Stimulated activated CD8-positive, alpha-beta memory T cell treated with anti-CD3 and anti-CD28 coated beads, Interleukin-15, amount 100 ng/mL, for 1 hour (primary cell): ENCODE measurements at regions not wholly inside any gene's neighbourhood (a gene's known extent, or its start where the extent isn't known, plus 50 kb on each side); places are given as distances from the start of the nearest gene placed in this dataset.

ENCODE experiments used
- DNase-seq: peaks from one replicate; pipeline ENCODE4 v3.0.0-alpha.2; 2020; ENCODE audit warnings: low read depth

DNA sequence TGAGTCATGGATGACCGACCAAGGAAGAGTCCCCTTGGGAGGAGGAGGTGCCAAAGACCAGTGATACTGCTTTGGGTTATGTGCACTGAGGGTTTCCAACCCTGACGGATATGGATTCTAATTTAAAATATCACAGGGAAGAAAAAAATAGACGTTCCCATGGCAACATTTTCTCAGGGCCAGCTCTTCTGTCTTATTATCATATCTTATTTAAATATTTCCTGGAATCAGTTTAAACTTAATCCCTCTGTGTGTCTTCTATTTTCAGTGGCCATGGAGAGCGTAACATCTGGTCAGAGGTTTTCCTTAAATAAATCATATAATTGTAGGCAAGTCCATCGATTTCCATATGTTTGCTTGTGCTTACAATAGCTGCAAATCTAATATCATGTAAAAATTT lies 205.4 kb upstream of the FMN2 start:
- DNase-seq: no peak

DNA sequence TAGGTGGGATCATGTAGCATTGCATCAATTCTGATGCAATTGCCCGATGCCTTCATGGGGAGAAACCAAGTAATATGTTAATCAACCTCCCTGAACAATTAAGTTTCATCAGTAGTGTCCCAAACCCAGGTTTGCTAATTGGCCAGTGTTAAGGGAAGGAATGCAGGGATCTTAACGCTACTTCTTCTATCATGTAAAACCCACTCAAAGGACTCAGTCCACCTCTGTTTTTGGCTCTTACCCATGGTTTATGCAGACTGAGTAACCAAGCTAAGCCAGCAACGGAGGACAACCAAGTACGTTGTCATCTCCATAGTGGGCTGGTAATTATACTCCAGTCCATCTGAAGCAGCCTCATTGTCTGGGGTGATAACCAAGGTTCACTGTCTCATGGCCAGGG lies 203.0 kb upstream of the FMN2 start:
- no peak for DNase-seq

DNA sequence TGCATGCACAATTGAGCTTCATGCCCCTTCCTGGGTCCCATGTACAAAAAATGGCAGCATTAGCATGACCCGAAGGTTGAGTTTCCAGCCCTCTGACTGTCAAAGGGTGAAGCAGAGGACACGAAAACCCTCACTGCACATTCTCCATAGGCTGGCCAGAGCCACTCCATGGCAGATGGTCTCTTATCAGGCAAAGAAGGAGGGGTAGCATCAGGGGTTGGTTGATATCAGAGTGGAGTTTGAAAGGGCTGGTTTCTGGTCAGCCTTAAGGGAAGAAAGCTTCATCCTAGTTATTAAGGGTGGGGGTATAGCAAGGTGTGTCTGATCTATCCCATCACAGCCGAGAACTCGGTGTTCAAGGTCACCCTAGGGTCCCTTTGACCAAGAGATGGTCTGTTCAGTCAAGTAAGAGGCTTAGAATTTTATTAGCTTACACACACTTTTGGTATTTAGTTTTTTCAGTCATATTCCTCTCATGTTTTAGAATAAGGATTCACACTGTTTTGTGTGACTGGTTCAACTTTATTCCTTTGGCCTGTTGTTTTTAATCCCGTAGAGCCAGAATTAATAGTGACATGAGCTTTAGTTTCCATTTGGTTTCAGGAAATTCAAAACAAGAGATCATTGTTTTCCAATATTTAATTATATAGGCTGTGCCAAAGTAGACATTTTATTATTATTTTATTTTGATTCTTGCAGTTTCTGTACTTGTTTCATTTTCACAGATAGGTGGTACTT lies 199.9 kb upstream of the FMN2 start:
- DNase-seq: no peak

DNA sequence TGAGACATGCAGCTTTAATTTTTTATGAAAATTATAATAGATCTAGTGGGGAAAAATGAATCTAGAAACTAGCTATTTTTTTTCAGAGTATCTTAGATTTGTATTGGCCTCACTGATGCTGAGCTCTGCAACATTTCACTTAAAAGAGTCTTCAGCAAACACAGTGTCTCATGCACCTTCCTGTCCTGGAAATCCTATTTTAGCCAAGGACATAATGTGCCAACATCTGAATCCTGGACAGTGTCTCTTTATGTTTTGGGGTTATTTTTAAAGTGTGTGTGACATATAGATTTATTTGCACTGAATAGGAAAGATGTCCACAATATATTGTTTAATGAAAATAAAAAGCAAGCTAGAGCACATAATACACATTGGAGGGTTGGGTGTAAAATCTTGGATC lies 199.1 kb upstream of the FMN2 start:
- no peak for DNase-seq

DNA sequence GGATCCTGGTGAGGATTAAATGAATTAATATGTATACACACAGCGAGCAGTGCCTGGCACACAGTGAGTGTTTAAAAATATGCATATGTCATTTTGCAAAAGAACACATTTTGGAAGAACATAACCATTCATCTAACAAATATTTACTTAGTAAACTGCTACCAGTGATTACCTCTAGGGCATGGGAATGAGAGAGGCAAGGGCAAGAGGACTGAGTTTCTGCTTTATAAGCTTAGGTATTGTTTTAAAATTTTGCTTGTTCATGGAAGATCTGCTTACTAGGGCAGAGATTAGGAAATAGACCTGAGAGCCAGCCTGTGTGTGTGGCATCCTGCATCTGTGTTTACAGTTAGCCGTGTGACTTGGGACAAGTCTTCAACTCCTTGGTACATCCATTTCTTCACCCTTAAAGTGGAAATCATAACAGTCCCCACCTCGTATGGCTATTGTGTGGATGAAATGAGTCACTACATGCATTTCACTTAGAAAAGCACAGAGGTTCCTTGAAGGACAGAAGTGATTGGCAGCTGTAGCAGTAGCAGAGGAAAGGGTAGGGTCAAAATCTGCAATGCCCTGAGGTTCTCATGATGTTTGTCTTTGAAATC lies 198.5 kb upstream of the FMN2 start:
- no peak for DNase-seq

DNA sequence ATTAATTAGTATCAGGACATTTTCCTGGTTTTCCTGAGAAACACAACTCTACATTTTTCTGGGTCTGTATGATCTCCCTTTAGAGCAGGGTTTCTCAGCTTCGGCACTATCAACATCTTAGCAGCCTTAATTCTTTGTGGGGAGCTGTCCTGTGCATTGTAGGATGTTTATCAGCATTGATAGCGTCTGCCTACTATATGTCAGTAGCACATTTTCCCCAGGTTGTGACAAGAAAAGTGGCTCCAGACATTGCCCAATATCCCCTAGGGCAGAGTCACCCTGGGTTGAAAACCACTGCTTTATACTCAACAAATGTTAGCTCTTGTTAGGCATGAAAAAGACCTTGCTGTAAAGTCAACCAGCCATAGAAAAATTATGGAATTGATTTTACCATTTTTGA lies 195.1 kb upstream of the FMN2 start:
- DNase-seq: no peak

DNA sequence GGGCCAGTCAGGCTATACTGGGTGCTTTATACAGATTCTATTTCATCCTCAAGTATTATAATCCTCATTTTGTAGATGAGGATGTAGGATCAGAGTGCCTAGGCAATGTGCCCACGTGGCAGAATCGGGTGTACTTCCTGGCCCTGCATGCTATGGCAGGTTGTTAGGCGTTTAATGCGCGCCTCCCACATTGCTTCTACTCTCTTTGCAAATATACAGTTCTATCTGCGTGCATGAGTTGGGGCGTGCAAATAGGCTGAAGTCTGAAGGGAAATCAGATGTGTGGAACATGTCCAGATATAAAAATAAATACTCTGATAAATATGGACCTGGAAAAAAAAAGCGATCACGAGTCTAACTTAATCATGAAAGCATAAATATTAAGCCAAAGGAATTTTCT lies 194.7 kb upstream of the FMN2 start:
- no peak for DNase-seq

DNA sequence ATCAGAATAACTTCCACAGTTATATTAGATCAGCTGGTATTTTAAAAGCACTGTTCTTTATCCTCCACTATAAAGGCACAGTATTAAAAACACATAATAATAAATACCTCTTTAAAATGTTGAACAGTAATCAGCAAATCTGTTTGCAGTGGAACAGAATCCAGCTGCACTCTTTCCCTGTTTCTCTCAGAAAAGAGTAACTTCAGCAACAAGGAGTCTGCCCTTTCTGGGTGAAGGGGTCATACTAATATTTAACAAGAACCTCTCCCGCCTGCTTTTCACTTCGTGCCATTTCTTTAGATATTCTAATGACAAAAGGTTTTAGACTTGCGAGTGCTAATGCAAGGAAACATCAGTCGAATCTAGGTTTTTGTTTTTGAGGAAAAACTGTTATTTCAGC lies 194.2 kb upstream of the FMN2 start:
- no peak for DNase-seq

DNA sequence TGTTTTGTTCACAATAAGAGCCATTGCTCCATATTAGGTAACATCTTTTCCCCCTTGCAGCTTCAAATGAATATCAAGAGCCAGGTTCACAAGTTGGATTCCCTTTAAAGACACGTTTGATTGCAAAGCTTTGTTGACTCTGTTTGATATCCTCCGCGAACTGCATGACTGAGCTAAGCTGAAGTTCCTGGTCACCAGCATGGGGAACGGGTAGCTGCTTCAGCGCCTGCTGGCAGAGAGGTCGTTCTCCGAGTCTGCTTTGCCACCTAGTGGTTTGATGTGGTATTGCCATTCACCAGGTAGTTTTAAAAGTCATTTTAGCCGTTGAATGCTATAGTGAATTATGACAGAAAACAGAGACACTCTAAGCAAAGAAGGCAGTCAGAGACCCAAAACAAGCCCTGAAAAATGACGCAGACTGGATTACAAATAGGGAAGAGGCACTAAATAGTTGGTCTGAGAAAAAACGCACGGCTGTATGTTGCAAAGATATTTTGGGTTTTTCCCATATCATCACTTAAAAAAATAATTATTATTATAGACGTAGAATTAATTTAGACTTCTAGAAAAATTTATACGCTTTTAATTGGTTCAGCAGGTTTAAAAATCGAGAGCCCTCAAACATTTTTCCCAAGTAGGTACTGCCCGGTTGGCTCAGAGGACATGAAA lies 193.5 kb upstream of the FMN2 start:
- peak; percentile 52 for DNase-seq

DNA sequence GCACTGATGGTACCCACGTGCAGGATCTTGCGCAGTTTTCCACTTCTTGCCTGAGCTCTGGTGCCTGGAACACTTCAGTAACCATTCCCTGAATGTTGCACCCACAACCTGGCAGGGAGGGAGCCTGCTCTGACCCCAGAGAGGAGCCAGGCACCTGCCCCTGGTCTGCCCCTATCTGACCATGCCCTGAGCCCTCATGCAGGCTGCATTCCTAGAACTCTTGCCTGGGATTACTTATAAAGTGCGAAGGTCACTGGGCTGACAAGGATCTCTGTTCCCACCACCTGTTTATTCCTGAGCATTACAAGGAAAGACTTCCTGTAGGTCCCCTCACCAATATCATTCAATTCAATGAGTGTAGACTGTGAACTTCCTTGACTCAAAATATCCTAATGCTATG lies 191.9 kb upstream of the FMN2 start:
- no peak for DNase-seq

DNA sequence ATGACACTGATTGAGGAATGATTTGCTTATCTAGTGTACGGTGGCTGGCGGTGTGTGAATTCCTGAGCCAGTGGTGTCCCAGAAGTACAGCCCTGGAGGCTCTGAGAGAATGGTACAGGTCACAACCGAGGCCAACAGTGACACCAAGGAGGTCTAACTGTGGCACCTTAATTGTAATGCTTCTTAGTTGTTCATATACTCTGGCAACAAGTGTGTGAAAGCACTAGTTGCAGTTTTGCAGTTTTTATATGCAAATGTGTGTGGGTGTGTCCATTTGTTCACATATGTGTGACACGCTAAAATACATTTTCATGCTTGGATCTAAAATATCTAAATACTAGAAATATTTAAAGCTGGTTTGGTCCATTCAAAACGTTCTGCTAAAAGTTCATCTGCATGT lies 185.3 kb upstream of the FMN2 start:
- DNase-seq: no peak

DNA sequence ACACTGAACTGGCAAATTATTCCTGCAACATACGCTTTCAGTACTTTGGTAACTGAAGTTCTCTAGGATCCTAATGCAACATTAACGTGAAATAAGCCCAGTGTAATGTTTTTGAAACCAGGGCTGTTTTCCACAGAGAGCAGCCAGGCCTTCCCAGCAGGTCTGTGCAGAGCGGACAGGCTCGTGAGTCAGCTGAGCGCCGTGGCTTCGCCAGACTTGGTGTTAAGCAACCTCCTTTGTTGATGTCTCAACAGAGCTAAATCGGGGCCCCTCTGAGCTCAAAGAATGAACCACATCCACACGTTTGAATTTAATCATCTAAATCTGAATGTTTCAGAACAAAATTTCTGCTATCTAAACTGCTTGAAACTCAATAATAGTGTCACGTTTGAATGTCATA lies 181.8 kb upstream of the FMN2 start:
- no peak for DNase-seq

DNA sequence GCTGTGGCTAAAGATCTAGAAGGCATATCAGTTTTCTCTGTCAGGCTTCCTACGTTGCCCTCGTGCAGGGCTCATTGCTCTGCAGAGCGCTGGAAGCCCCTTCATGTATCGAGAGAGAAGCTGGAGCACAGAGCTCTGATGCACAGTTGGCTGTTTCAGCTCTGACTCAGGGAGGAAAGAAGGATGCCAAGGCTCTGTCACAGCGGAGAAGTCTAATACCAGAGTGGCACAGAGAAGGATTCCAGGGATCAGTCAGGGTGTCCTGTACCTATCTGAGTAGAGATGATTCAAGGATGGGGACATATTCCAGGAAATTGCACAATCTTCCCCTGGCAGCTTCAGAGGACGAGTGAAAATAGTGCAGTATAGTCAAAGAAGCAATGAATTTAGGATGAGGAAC lies 179.2 kb upstream of the FMN2 start:
- DNase-seq: no peak

DNA sequence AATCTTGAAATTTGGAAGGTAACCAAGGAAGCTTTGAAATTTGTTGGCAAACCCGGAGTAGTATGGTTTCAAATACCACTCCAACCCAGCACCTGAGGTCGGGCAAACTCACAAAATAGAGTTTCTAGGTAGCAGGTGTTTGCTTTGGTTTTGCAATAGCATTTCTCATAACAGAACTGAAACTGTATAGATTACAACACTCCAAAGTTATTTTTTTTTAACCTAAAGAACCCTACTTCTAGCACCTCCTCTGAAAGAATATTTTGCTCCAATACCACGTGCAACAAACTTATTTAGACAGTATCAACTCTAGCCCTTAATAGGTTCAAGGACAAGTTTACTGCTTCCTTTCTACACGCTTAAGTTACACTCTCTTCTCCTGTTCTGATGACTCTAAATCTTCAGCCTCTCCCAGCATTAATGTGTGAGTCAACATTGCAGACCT lies 178.5 kb upstream of the FMN2 start:
- DNase-seq: no peak

DNA sequence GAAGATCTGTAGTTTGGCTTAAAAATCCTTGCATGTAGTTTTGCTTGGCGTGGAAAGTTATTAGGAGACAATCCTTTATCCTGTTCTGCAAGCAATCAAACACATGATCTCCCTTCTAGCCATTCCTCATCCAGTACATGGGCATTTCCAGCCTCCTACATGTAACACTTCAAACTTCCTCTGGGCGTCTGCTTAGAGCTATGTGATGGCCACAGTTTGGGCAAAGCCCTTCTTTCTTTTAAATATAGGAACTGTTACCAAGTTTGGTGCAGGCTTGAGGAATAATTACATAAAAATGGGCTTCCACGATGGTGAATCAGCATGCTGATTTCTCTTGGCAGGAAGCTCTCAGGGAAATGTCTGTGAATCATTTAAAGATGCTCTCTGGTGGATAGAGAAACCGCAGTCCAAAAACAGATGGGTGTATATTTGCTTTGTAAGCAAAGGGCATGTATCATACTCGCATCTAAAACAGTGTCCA lies 176.9 kb upstream of the FMN2 start:
- no peak for DNase-seq

DNA sequence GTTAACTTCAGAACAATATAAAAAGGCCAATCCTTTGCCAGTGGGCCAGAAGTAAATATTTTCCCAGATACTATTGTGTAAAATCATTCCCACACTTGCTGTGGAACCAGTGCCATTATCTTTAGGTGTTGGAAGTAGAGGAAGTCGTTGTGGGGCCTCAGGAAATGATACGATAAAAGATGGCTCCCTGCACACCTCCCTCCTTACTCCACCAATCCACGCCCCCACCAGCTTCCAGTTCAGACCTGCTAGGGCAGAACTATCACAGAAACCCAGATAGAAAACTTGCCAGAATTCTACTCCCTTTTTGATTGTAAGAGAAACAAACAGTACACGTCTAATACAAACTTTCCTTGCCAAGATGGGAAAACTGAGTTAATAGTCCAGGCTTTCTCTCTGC lies 173.0 kb upstream of the FMN2 start:
- DNase-seq: no peak

DNA sequence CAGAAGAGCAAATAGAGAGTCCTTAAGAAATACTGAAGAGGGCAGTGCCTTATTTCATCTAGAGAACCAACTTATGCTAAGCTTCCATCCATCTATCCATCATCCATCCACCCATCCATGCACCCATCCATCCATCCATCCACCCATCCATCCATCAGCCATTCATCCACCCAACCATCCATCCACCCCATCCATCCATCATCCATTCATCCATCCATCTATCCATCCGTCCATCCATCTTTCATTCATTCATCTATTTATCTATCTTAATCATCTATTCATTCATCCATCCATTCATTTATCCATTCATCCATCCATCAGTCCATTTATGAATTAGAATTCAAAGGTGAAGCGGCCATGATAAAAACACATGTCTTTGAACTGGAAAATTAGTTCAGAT lies 171.5 kb upstream of the FMN2 start:
- no peak for DNase-seq

DNA sequence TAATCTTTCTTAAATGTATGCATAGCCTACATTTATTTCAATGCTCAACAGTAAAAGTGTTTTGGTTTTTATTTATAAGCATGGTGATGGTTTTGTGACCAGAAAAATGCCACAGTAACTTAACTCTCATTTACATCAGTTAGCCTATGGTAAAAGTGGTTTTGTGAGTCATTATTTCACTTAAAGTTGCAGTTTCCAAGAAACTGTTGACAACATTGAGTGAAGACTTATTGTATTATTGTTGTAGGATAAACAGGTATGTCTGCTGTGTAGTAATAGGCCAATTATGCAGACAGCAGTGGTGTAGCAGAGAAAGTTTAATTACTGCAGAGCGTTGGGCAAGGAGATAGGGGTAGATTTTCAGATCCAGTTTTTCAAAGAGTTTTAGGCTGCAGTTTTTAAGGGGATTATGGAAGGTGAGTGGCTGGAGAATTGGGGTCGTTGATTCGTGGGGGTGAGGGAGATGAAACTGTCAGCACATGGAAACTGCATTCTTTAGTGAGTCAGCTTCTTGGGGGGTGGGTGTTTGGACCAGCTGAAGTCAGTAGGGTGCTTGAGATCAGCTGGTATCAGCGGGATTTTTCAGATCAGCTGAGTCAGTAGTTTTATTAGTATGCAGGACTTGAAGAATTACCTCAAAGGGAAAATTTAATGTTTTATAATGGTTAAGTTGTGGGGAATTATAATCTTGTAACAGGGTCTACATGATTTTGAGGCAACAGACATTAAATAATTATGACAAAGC lies 168.7 kb upstream of the FMN2 start:
- DNase-seq: no peak

DNA sequence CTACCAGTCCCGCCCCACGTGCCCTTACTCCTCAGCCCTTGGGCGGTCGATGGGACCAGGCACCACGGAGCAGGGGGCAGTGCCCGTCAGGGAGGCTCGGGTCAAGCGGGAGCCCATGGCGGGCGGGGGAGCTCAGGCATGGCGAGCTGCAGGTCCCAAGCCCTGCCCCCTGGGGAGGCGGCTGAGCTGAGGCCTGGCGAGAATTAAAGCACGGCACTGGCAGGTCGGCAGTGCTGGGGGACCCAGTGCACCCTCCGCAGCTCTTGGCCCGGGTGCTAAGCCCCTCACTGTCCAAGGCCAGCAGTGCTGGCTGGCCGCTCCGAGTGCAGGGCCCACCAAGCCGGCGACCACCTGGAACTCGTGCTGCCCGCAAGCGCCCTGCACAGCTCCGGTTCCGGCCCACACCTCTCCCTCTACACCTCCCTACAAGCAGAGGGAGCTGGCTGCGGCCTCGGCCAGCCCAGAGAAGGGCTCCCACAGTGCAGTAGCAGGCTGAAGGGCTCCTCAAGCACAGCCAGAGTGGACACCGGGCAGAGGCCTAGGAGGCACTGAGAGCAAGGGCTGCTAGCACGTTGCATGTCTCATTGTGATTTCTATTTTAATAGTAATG lies 166.8 kb upstream of the FMN2 start:
- no peak for DNase-seq

DNA sequence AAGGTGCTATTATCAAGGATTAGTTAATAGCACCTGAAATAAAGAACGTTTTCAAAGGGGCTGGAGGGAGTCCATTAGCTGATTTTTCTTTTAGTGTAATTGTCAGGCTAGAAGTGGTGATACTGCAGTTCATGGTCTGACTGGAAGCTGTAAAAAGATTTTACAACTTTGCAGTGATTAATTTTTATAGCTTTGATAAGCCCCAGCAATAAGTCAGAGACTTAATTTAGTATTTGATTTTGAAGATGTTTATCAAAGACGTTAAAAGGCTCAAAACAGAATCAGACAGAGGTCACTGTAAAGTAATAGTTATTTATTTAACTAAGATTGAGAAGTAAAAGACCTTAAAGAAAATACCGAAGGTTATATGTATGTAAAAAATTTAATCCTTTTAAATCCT lies 165.5 kb upstream of the FMN2 start:
- no peak for DNase-seq

DNA sequence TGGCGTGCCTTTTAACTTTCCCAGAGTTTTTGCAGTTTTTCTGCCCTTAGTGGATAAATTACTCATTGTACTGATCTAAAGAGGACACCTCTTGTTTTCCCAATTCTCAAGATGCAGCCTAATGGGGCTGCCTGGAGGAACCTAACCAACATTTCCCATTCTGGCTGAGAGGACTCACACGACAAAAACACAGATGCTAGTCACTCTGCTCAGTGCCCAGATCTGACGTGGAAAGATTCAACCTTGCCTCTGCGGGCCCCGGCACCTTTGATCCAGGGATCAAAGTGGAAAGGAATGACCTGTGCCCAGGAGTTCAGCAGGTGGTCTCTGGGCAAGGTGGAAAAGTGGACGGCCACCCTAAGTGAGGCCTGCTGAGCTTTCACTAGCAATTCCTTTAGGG lies 162.4 kb upstream of the FMN2 start:
- DNase-seq: no peak

DNA sequence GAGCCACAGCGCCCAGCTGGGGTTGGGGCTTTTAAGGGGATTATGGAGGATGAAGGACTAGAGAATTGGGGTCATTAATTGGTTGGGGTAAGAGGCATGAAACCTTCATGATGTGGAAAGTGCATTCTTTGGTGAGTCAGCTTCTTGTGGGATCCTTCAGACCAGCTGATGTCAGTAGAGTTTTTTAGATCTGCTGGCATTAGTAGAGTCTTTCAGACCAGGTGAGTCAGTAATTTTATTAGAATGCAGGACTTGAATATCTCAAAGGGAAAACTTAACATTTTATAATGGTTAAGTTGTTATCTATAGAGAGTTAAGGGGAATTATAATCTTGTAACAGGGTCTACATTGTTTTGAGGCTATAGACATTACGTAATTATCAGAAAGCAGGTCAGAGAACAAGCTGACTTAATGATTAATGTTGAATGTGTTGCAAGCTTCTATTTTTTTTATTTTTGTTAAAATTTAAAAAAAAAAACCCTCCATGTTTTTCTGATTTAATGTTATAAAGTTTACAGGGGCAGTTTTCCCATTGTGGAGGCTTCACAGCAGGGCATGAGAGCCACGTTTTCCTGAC lies 160.9 kb upstream of the FMN2 start:
- no peak for DNase-seq
